ENCODE measurements at regions not wholly inside any gene's neighbourhood (a gene's known extent, or its start where the extent isn't known, plus 50 kb on each side); places are given as distances from the start of the nearest gene placed in this dataset.
A peak's percentile ranks its signal among the peaks of the same experiment; 100 is the strongest.

DNA sequence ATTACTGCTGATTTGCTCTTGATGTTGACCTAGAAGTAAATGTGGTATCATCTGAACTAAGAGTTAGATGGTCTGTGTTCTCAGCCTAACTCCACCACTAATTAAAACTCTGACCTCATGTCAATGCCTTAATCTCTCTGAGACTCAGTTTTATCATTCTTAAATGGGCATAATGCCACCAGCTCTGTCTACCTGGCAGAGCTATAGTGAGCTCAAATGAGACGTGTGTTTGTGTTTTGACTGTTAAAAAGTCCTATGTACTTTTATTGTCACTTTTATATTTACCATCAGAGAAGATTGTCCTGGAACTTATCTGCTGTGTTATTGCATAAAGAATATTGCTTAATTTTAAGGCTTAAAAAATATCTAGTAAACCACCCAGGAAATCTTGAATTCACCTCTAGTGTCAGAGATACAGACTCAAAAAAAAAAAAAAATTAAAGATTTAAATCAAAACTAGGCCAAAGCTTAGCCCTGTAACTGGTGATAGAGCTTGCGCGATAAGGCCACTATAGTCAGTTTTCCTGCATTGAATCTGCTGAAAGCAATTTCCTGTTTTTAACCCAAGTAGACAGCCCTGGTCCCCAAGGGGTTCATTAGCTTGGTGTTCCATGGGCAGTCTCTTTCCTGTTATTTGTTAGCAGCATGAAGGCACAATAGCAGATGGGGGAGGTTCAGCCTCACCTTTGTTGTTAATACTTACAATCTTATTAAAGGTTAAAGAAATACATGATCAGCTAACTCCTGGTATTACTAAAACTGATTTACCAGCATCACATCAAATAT is 261.8 kb downstream of the ATP23 start:
- DNase-seq, result peak; percentile 5

DNA sequence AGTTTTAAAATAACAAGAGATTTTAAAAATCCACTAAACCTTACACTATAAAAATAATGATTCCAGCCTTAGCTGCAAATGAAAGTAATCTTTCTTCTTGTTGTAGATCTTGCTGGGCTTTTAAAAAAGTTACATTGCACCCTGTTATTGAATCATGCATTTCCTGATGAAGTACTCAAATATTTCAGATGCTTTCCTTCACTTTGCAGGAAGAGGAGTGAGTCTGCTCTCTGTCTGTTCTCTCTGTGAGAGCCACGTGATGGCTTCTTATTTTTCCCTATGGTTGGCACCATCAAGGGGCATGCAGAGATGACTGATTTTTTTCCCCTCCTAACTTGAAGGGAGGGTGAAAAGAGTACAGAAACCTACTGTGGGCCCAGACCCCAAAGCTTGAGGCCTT is 262.7 kb downstream of the ATP23 start:
- DNase-seq, result peak; percentile 55

DNA sequence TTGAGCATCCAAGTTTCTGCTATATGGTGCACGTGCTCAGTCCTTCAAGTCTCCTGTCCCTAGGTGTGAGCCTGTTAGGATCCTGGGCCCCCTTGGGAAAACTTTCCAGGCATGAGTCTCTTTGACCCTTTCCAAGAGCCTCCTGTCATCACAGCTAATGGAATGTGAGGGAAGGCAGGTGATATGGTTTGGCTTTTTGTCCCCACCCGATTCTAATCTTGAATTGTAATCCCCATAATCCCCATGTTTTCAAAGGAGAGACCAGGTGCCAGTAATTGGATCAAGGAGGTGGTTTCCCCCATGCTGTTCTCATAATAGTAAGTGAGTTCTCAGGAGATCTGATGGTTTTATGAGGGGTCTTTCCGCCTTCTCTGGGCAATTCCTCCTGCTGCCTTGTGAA is 265.5 kb downstream of the ATP23 start:
- no peak for DNase-seq

DNA sequence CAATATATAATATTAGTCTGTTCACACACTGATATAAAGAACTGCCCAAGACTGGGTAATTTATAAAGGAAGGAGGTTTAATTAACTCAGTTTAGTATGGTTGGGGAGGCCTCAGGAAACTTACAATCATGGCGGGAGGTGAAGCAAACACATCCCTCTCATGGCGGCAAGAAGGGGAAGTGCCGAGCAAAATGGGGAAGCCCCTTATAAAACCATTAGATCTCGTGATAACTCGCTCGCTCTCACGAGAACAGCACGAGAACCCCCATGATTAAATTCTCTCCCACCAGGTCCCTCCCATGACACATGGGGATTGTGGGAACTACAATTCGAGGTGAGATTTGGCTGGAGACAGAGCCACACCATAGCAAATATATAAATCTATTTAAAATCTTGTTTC is 269.8 kb downstream of the ATP23 start:
- DNase-seq, result no peak

DNA sequence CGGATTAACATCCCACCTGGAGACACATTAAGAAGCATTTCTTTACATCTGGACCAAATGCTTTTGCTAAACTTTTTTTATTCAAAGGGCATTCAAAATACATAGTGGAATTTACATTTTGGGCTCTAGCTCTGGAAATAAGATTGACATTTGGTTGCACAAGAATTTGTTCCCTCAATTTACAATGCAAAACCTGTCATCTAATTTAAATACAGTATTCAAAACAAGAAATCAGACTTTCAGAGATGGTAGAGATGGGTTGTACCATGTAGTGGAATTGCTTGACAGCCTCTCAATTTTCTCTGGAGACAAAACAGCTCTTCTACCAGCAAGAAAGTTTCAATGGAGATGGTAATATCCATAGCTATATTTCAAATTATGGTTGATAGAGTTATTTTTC is 275.8 kb downstream of the ATP23 start:
- DNase-seq, result no peak

DNA sequence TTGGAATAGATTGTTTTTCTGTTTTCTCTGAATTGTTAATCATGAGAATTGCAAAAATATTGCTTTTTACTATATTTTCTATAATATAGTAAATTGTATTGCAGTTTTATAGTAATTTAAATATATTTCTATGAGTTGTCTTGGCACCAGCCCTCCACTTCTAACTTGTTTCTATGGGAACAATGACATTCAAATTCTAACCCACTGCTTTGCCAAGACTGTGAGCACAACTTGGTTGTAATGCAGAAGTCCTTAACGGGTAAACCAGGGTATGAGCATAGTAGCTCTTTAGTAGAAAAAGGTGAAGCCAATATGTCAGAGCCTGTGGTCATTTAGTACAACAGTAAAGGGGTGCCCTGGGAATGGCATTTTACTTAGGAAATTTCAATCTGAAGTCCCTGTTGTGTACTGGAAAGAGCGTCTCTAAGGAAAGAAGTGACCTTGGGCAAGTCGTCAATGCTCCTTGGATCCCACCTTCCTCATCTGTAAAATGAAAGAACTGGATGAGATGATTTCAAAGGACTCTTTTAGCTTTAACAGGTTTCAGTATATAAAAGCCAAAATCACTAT is 283.3 kb downstream of the ATP23 start:
- DNase-seq, result no peak

DNA sequence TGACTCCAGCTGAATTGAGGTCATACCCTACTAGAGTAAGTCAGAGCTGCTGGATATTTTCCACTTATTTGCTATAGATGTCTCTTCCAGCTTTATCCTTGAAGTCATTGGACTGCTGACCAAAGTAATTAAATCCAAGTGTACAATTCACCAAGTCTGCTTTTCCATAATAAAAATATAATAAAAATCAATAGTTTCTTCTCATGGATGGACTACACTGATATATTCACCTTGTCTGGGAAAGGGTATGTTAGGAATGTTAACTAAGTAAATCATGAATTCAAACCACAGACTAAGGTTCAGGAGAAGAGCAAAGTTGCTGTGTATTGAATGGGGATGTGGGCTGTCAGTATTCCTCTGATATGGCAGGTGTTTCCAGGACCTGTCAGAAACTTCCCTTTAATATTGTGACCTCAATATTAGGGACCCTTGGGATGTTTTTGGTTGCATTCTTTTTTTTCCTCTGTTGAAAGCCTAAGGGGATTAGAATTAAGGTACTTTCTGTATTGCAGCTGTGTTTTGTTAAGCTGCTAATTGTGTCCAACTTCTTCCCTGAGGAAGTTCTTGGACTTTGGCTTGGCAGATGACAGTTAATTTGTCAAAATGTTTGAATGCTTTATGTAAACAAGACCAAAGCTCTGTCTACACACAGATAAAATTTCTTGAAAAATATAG is 284.0 kb downstream of the ATP23 start:
- no peak for DNase-seq

DNA sequence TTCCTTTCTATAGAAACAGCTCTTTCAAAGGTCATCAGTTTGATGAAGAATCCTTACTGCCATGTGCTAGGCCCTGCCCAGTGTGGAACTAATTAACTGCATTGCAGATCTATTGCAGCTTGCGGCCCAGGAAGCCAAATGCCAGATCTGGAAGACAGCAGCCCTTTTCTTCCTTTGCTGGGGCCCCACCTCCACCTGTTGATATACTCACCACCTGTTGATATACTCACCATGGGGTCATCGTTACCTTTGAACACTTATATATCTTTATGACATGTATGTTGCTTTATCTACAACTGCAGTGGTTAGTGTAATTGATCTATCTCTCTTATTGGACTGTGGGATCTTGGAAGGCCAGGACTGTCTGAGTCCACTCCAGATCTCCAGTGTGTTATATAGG is 292.5 kb downstream of the ATP23 start:
- DNase-seq, result no peak

DNA sequence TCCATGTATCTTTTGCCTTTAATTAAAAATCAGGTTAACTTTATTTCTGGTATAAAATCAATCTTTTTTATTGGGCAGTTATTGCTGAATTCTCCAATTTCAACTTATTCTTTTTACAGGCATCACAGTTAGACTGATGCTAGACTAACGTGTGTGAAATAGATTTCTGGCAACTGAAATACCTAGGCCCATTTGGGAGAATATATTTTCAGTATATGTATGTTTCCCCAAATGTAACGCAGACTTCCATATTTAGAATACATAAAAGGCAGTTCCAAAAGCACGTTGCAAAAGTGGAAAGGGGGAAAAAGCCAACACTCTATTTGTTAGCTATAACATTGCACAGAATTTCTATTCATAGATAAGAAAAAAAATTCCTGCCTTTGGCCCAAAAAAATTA is 297.0 kb downstream of the ATP23 start:
- DNase-seq, result no peak

DNA sequence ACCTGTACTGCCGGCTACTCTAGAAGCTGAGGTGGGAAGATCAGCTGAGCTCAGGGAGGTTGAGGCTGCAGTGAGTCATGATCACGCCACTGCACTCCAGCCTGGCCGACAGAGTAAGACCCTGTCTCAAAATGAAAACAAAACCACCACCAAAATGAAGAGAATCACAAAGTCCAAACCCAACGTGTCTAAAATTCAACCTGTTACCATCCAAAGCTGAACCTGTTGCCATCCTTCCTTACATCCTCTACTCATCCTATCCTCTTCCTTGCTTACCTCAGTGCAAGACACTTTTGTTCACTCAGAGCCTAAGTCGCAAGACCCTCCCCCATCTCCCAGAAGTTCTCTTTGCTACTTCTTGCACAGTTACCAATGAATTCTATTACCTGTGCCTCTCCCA is 299.7 kb downstream of the ATP23 start:
- DNase-seq, result no peak

DNA sequence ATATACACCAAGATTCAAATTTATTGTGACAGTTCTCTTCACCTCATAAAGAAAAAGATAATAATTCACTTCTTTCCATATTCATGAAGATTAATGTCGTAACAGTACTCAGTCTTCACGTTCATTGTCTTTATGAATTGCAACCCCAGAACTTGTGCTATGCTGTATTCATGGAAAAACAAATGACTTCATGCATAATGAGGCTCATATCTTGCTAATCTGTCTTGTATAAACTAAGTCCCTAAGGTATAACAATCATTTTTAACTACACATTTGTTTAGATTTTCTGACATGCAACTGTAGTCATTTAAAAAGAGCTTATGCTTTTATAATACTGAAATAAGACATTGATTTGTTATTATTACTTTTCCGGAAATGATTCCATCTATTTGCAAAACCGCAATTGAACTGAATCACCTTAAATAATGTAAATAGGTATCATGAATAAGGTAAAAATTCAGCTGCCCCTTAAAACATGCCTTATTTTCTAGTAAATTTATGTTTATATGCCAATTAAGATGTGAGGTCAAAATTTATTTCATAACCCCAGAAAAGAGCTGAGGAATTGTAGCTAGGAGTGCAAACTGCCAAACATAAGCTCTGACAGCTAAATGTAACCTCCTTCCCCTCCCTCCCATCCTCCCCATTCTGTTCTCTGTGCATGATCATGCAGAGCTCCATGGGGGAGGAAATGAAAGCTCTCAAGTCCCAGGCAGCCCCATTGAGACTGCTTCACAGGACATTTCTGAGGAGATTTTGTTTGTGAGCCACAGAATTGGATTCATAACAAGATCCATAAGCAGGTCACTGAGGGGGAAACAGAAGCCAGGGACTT is 301.6 kb downstream of the ATP23 start:
- peak; percentile 11 for DNase-seq

DNA sequence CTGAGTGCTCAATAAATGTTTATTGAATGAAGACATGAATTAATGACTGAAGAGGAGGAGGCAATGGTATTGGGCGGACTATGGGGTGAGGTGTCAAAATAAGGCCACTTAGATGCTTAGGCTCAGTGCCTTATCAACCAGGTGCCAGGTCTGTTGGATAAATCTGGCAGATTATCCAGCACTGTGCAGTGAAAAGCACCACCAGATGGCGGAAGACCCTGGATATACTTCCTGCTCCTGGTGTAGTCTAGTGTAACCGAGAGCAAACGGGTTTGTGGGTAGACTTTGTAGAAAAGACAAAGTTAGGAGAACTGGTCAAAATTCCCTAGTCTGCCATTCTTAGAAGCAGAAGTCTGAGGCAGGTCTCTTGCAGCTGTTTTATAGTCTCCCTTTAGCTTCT is 306.3 kb downstream of the ATP23 start:
- no peak for DNase-seq

DNA sequence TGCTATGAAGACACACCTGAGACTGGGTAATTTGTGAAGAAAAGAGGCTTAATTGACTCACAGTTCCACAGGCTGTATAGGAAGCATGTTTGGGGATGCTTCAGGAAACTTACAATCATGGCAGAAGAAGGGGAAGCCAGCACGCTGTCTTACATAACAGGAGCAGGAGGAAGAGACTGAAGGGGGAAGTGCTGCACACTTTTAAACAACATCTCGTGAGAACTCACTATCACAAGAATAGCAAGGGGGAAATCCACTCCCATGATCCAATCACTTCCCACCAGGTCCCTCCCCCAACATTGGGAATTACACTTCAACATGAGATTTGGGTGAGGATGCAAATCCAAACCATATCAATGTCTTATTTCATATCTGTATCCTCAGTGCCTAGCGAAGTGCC is 307.2 kb downstream of the ATP23 start:
- no peak for DNase-seq

DNA sequence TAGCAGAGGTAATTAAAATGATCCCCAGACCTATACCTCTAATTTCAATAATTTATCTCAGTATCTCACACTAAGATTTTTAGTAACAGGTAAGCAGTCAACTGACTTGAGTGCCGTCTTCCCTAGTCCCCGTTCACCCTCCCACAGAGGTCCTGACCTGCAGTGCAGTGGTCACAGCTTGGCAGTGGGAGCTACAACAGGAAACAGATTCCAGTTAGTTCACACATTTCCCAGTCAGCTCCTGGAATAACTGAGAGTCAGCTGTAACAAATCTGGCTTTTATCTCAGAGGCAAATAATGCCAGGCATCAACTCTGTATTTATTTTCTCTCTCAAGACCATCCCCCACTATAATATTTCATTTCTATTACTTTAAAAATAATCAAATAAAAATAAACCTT is 308.2 kb downstream of the ATP23 start:
- no peak for DNase-seq

DNA sequence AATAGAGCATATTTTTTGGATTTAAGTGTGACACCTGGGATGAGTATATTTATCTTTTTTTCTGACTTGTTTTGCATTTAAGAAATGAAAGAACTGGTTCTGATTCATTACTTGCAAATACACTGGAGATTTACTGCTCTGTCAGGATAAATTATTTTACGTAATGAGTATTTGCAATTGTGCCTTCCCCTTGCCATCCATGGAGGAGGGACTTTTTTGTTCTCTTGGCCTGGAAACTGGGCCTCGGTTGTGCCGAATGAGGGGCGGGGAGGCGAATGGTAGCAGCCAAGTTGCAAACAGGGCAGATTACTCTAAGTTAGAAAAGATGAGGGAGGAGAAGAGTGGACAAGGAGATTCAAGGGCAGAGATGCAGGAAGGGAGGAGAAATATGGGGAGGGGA is 308.7 kb downstream of the ATP23 start:
- no peak for DNase-seq

DNA sequence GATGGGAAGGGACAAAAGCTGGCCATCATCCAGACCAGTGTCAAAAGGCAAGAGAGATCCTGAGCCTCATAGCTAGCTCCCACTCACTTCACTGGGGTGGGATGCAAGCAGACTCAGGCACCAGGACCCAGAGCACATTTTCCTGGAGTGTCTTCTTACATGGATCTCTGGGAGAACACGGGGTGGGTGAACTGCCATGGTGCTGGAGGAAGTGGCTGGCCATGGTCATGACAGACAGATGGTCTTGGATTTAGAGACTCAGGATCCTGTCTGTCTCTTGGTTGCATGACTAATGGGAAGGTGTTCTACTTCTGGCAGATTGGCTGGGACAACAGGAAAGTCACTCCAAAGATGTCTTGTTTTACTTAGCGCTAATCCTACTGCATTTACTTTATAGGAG is 311.5 kb downstream of the ATP23 start:
- no peak for DNase-seq

DNA sequence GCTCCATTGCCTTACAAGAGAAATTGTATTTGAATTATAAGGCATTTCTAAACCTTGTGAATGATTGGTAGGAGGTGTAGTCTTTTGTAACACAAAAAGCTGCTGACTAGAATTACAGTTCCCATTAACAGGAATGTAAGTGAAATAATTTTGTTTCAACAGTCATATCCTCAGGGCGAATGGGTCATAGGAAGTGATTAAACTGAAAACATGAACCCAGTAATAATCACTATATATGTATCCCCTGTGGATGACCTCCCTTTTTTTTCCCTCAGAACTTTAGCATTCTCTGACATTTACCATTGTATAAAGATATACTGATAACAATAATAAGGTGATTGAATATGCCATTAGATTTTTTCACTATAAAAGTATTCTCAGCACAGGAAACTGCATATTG is 312.3 kb downstream of the ATP23 start:
- DNase-seq, result no peak

DNA sequence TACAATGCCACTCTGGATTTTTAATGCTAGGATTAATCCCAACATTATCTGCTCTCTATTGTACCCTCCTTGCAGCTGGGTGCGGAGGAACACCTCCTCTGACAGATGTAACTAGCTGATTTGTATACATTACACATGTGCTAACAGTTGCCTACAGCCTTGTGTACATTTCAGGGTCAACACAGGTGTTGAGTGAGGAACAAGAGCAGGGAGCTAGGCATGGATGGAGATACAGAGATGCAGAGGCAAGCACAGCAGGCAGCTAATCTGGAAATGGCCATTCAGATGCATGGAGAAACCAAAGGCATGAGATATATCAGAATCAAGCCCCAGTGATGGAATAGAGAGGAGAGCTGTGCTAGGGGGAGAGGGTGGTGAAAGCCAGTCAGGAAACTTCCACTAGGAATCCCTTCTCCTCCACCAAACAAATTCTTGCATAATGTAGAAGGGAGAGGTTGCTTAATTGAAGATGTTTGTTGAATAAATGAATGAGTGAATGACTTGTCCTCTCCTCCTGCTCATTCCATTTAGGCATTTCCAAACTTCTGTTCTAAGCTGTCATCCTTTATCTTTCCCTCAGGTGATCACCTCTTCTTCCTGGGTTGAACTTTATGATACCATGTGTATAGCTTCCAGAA is 313.2 kb downstream of the ATP23 start:
- DNase-seq, result no peak

DNA sequence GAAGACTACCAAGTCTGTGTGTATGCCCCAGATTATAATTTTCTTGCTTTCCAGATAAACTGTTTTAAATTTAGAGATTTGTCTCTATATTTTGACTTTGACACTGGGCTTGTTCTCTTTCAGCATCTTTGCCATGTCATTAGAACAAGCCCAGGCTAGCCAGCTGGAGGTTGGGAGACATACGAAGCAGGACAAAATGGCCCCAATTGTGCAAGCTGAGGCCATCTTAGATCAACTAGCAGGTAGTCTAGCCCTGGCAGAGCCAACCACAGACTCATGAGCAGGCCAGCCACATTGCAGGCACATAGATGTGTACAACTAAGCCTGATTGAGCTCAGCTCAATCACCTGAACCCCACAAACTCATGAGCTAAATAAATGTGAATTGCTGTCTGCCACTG is 321.4 kb downstream of the ATP23 start:
- no peak for DNase-seq

DNA sequence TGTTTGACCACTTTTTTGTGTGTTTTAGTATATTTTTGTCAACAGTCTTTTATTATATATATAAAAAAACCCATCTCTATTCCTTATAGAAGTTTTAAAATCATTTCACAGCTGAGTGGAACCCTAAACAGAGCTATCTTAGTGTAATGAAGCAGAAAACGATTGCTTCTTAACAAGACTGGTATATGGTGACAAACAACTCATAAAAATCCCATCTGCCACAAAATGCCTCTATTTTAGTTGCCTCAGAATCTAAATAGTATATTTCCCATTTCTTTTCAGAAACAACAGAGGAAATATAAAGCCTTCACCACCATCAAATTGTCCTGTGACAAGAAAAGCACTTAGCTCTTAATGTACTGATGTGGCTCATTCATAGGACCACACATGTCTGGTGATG is 322.4 kb downstream of the ATP23 start:
- DNase-seq, result no peak

DNA sequence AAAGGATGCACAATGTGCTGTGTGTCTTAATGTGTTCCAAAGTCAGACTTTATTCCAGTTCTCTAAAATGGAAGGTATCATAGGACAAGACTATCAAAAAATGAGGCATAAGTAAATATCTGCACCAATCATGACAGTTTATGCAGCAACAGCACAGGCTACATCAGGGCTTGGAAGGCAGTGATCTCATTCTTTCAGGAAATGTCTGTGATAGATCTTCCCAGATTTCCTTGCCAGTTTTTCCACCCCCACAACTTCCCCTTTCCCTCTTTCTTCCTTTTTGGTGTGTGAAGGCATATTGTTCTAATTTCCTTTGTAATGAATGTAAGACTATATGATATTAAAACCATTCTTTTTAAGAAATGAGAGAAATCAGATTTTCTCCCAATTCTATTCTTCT is 326.7 kb downstream of the ATP23 start:
- DNase-seq, result peak; percentile 40

DNA sequence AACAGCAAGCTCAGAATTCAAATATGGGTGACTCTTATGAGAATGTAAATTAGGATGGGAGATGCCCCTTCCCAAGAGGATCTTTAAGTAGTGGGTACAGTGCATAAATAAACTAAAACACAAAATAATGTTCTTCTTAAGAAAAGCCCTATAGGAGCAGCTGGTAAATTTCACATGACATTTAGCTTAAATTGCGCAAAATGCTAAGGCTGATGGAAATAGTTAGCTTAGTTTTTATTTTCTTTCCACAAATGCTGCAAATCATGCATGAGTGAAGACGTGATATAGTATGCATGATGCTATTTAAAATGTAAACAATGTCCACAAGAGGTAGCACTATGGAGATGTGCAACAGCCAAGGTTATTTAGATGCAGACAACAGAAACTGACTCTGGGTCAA is 328.1 kb downstream of the ATP23 start:
- no peak for DNase-seq
